Suprapubic skin (tissue), 4 donors: ENCODE measurements at regions not wholly inside any gene's neighbourhood (a gene's known extent, or its start where the extent isn't known, plus 50 kb on each side); places are given as distances from the start of the nearest gene placed in this dataset.

Experiments used
- EP300 ChIP-seq: sonication (generic); formaldehyde crosslinking; IDR thresholded peaks from one replicate; pipeline ENCODE4 v1.6.1; 2017; ENCODE audit warnings: antibody characterized with exemption
- POLR2A ChIP-seq, 2 donors: fragments of 450-650 bp; IDR thresholded peaks; one replicate each; pipeline ENCODE4 v1.6.1; 2017; ENCODE audit warnings: antibody characterized with exemption in 2 of 2, mild to moderate bottlenecking in 2 of 2, moderate library complexity in 2 of 2
- POLR2AphosphoS5 ChIP-seq, 3 donors: sonication (generic); formaldehyde crosslinking; IDR thresholded peaks; one replicate each; pipeline ENCODE4 v1.6.1; 2017; ENCODE audit warnings: antibody characterized with exemption in 3 of 3
- TF ChIP-seq, protein P1 (sequence below), 2 donors: fragments of 200-600 bp in 1 of 2; fragments of 450-650 bp in 1 of 2; sonication (generic) in 1 of 2; IDR thresholded peaks; one replicate each; pipeline ENCODE4 v1.5.1; 2016 to 2019; ENCODE audit warnings: antibody characterized with exemption in 2 of 2, mild to moderate bottlenecking in 1 of 2, moderate library complexity in 1 of 2

DNA sequence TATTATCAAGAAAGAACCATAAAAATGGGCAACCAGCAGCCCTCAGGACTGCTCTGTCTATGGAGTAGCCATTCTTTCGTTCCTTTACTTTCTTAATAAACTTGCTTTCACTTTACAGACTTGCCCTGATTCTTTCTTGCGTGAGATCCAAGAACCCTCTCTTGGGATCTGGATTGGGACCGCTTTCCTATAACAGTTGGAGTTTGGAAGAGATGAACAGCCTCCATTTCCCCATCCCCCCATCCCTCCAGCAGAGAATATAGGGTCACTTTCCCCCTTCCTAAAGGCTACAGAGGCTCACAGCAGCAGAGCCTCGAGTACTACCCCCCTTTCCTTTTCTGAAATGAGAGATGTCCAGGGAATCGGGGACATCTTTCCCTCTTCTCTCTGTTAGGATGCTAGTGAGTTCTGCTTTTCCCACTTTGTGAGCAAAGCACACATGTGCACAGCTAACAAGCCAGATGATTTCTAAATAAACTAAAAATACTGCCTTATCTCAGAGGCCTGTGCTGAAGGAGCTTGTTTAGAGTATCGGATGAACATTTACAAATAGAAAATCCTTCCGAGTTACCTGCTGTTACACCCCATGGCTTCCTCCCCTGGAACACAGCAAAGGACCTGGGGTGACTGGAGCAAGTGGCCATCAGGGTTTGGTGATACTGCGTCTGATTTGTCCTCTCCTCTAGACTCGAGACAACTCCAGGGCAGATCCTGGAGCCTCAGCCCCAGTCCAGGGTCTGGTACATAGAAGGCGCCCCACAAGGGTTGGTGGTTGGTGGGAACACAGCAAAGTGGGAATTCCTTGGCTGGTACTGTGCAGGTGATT lies 144.2 kb downstream of the SLC38A6 start:
- no peak for TF ChIP-seq POLR2A (IDR thresholded peaks at IDR 0.05)
- TF ChIP-seq, protein P1, sequence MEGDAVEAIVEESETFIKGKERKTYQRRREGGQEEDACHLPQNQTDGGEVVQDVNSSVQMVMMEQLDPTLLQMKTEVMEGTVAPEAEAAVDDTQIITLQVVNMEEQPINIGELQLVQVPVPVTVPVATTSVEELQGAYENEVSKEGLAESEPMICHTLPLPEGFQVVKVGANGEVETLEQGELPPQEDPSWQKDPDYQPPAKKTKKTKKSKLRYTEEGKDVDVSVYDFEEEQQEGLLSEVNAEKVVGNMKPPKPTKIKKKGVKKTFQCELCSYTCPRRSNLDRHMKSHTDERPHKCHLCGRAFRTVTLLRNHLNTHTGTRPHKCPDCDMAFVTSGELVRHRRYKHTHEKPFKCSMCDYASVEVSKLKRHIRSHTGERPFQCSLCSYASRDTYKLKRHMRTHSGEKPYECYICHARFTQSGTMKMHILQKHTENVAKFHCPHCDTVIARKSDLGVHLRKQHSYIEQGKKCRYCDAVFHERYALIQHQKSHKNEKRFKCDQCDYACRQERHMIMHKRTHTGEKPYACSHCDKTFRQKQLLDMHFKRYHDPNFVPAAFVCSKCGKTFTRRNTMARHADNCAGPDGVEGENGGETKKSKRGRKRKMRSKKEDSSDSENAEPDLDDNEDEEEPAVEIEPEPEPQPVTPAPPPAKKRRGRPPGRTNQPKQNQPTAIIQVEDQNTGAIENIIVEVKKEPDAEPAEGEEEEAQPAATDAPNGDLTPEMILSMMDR (IDR thresholded peaks at IDR 0.05): no peak
- TF ChIP-seq EP300: no peak
- no peak for TF ChIP-seq POLR2AphosphoS5 (IDR thresholded peaks at IDR 0.05)
